ENCODE measurements at regions not wholly inside any gene's neighbourhood (a gene's known extent, or its start where the extent isn't known, plus 50 kb on each side); places are given as distances from the start of the nearest gene placed in this dataset.
"Not testable (repeated sequence)": the region's sequence is repeated elsewhere in the genome, so short reads cannot be mapped to it uniquely, and the experiment has no call there.

GRCh38 chr2:160583813-160584537 lies 90.4 kb upstream of the RBMS1 start:
- no peak for DNase-seq (ENCODE audit: low spot score)

- DNase-seq (ENCODE audit: low spot score): no peak
These were observed 91.4 kb upstream of the RBMS1 start for GRCh38 chr2:160584972-160585494.

GRCh38 chr2:160590664-160591063 lies 97.1 kb upstream of the RBMS1 start:
- no peak for DNase-seq (ENCODE audit: low spot score)

- no peak for DNase-seq (ENCODE audit: low spot score)
These were observed 98.8 kb upstream of the RBMS1 start for GRCh38 chr2:160592401-160592800.

- DNase-seq (ENCODE audit: low spot score): no peak
These were observed 99.4 kb upstream of the RBMS1 start for GRCh38 chr2:160592993-160593392.

GRCh38 chr2:160596441-160596840 lies 102.8 kb upstream of the RBMS1 start:
- DNase-seq (ENCODE audit: low spot score): no peak

GRCh38 chr2:160600437-160600836 lies 106.8 kb upstream of the RBMS1 start:
- not testable (repeated sequence) for DNase-seq (ENCODE audit: low spot score)

GRCh38 chr2:160602073-160602472 lies 108.5 kb upstream of the RBMS1 start:
- DNase-seq (ENCODE audit: low spot score): no peak

GRCh38 chr2:160603771-160604510 lies 110.3 kb upstream of the RBMS1 start:
- no peak for DNase-seq (ENCODE audit: low spot score)

- no peak for DNase-seq (ENCODE audit: low spot score)
These were observed 112.7 kb upstream of the RBMS1 start for GRCh38 chr2:160606341-160606740.

GRCh38 chr2:160608599-160608998 lies 115.0 kb upstream of the RBMS1 start:
- DNase-seq (ENCODE audit: low spot score): no peak

GRCh38 chr2:160609346-160609745 lies 115.7 kb upstream of the RBMS1 start:
- no peak for DNase-seq (ENCODE audit: low spot score)

- DNase-seq (ENCODE audit: low spot score): no peak
These were observed 116.4 kb upstream of the RBMS1 start for GRCh38 chr2:160610041-160610440.

- DNase-seq (ENCODE audit: low spot score): no peak
These were observed 118.8 kb upstream of the RBMS1 start for GRCh38 chr2:160612266-160612856.

GRCh38 chr2:160613466-160614153 lies 120.0 kb upstream of the RBMS1 start:
- no peak for DNase-seq (ENCODE audit: low spot score)

- no peak for DNase-seq (ENCODE audit: low spot score)
These were observed 120.8 kb upstream of the RBMS1 start for GRCh38 chr2:160614391-160614790.

- DNase-seq (ENCODE audit: low spot score): no peak
These were observed 122.1 kb upstream of the RBMS1 start for GRCh38 chr2:160615706-160616105.

- DNase-seq (ENCODE audit: low spot score): no peak
These were observed 122.5 kb upstream of the RBMS1 start for GRCh38 chr2:160616149-160616548.

GRCh38 chr2:160621748-160622147 lies 128.1 kb upstream of the RBMS1 start:
- no peak for DNase-seq (ENCODE audit: low spot score)

GRCh38 chr2:160628020-160628637 lies 134.5 kb upstream of the RBMS1 start:
- DNase-seq (ENCODE audit: low spot score): not testable (repeated sequence)

- DNase-seq (ENCODE audit: low spot score): no peak
These were observed 135.2 kb upstream of the RBMS1 start for GRCh38 chr2:160628811-160629210.

All from LoVo (cell line).